NCI-H2171 treated with DMSO at 0.1 percent for 48 hours (cell line): ENCODE measurements at regions not wholly inside any gene's neighbourhood (a gene's known extent, or its start where the extent isn't known, plus 50 kb on each side); places are given as distances from the start of the nearest gene placed in this dataset.
"Not testable (repeated sequence)": the region's sequence is repeated elsewhere in the genome, so short reads cannot be mapped to it uniquely, and the experiment has no call there.

Source experiments
- DNase-seq: peaks from one replicate; lab custom pipeline; 2025; lab: John Stamatoyannopoulos, UW

GRCh38 chr10:25867321-25867720 lies 66.7 kb upstream of the MYO3A start:
- no peak for DNase-seq

- DNase-seq = no peak
Observed at GRCh38 chr10:25869067-25869591, 64.9 kb upstream of the MYO3A start.

- no peak for DNase-seq
Observed at GRCh38 chr10:25869609-25870008, 64.4 kb upstream of the MYO3A start.

GRCh38 chr10:25874402-25874801 lies 59.6 kb upstream of the MYO3A start:
- not testable (repeated sequence) for DNase-seq

GRCh38 chr10:25875556-25876165 lies 58.4 kb upstream of the MYO3A start:
- peak; percentile 78 for DNase-seq

- no peak for DNase-seq
Observed at GRCh38 chr10:25877296-25877695, 56.7 kb upstream of the MYO3A start.
